ENCODE measurements at regions not wholly inside any gene's neighbourhood (a gene's known extent, or its start where the extent isn't known, plus 50 kb on each side); places are given as distances from the start of the nearest gene placed in this dataset.

GRCh38 chr11:122192634-122193255, 76.7 kb upstream of the BLID start:
- no peak for TF ChIP-seq POLR2A (IDR thresholded peaks at IDR 0.05)
- no peak for TF ChIP-seq CTCF (IDR thresholded peaks at IDR 0.05)

Measured in body of pancreas (tissue), 4 donors.